ENCODE measurements at regions not wholly inside any gene's neighbourhood (a gene's known extent, or its start where the extent isn't known, plus 50 kb on each side); places are given as distances from the start of the nearest gene placed in this dataset.

DNA sequence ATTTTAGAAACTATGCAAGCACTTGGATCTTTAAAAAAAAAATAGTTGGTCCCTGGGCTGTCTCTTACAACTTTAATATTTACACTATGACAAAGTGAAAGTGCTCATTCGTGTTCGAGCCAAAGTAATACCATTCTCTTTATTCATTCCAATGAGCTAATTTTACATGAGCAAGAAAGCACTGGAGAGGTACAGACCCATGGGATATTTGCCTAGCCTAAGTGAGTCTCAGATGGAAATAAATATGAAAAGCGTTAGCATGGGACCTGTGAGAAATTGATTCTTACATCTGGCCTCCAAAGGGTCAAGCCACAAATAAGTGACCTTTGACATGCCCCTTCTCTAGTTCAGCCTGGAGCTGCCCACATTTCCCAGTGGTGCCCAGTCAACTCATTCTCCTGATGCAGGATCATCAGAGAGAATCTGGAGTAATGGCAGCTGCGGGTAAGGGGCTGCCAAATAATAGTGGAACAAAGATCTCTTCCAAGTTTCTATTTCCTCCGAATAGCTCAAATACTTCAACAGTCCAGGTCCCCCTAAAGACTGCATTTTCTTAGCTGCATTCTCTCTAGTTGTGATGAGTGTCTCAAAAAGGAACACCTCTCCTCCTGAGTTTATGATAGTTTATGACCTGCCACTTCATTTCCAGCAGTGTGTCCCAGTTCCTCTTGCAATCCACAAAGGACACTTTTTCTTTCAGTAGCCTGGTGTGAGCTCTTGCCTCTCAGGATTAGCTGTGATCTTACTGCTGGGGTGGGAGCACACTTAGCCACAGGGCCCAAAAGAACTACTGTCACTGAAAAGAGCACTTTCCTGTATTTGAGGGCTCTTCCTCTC lies 208.2 kb downstream of the DAD1 start:
- H3K27ac ChIP-seq (ENCODE audit: low read depth in 1 of 2, low read length in 2 of 2) = no peak overlapping the region

DNA sequence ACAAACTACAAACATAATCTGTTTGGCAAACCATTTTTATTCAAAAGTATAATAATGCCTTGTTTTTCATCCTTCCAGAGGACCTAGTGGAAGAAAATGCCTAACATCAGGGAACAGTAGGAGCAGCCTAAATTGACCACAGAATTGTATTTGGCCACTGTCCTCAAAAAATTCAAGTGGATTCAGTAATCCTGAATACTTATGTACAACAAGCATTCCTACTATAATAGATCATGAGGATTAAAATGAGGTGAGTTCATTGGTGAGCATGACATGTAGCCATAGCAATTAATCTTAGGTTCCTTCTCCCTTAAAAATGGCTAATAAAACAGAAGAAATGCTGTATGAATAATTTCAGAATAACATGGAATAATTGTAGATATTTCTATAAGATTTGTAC lies 209.3 kb downstream of the DAD1 start:
- DNase-seq (ENCODE audit: low spot score) = no peak
- H3K36me3 ChIP-seq (ENCODE audit: control insufficient read depth in 4 of 4, insufficient read depth in 3 of 4, low read depth in 1 of 4, low read length in 3 of 4) = no peaks in the 10 kb centered on the region
- peaks cover 0 to 3% (median 0%) of the 10 kb centered on the region in 4 donors for H3K4me1 ChIP-seq (ENCODE audit: control insufficient read depth in 4 of 4, insufficient read depth in 4 of 4, low read length in 3 of 4)
- no peaks in the 10 kb centered on the region for H3K9me3 ChIP-seq (ENCODE audit: control insufficient read depth in 4 of 4, low read length in 3 of 4)
- no peak overlapping the region for H3K4me3 ChIP-seq (ENCODE audit: low read depth in 1 of 3, low read length in 3 of 3)
- H3K9ac ChIP-seq (ENCODE audit: low read depth in 1 of 2, low read length in 2 of 2) = no peak overlapping the region
- H3K27me3 ChIP-seq (ENCODE audit: control insufficient read depth in 4 of 4, insufficient read depth in 4 of 4, low read length in 3 of 4) = peaks cover 0 to 4% (median 2%) of the 10 kb centered on the region in 4 donors
- H3K27ac ChIP-seq (ENCODE audit: low read depth in 1 of 2, low read length in 2 of 2) = no peak overlapping the region
- TF ChIP-seq TAF1 (conservative IDR thresholded peaks at IDR 0.05) (no peak), GABPA (IDR thresholded peaks at IDR 0.05 in 1 of 2, conservative IDR thresholded peaks at IDR 0.05 in 1 of 2) (no peak), NR2F2 (IDR thresholded peaks at IDR 0.05) (no peak), HNF4G (IDR thresholded peaks at IDR 0.05) (no peak), FOXA1 (IDR thresholded peaks at IDR 0.05) (no peak), FOXA2 (IDR thresholded peaks at IDR 0.05) (no peak), RAD21 (IDR thresholded peaks at IDR 0.05) (no peak), RXRA (IDR thresholded peaks at IDR 0.05) (no peak), SP1 (IDR thresholded peaks at IDR 0.05) (no peak), EGR1 (IDR thresholded peaks at IDR 0.05; ENCODE audit: low read depth in 2 of 2) (no peak), YY1 (IDR thresholded peaks at IDR 0.05) (no peak), JUND (IDR thresholded peaks at IDR 0.05) (no peak)
- TF ChIP-seq, protein P1, sequence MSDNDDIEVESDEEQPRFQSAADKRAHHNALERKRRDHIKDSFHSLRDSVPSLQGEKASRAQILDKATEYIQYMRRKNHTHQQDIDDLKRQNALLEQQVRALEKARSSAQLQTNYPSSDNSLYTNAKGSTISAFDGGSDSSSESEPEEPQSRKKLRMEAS (IDR thresholded peaks at IDR 0.05) = no peak
- TF ChIP-seq, protein P2, sequence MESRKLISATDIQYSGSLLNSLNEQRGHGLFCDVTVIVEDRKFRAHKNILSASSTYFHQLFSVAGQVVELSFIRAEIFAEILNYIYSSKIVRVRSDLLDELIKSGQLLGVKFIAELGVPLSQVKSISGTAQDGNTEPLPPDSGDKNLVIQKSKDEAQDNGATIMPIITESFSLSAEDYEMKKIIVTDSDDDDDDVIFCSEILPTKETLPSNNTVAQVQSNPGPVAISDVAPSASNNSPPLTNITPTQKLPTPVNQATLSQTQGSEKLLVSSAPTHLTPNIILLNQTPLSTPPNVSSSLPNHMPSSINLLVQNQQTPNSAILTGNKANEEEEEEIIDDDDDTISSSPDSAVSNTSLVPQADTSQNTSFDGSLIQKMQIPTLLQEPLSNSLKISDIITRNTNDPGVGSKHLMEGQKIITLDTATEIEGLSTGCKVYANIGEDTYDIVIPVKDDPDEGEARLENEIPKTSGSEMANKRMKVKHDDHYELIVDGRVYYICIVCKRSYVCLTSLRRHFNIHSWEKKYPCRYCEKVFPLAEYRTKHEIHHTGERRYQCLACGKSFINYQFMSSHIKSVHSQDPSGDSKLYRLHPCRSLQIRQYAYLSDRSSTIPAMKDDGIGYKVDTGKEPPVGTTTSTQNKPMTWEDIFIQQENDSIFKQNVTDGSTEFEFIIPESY (IDR thresholded peaks at IDR 0.05) = no peak

More for the DNA sequence above, 208.2 kb downstream of the DAD1 start:
- Histone ChIP-seq H3K4me3 (ENCODE audit: low read depth in 1 of 3, low read length in 3 of 3) (peak overlapping the region in 1 of 3 donors; percentile 11), H3K4me1 (ENCODE audit: control insufficient read depth in 4 of 4, insufficient read depth in 4 of 4, low read length in 3 of 4) (peaks cover 0 to 3% (median 0%) of the 10 kb centered on the region in 4 donors), H3K9ac (ENCODE audit: low read depth in 1 of 2, low read length in 2 of 2) (no peak overlapping the region), H3K27me3 (ENCODE audit: control insufficient read depth in 4 of 4, insufficient read depth in 4 of 4, low read length in 3 of 4) (peaks cover 0 to 4% (median 2%) of the 10 kb centered on the region in 4 donors), H3K9me3 (ENCODE audit: control insufficient read depth in 4 of 4, low read length in 3 of 4) (no peaks in the 10 kb centered on the region), H3K36me3 (ENCODE audit: control insufficient read depth in 4 of 4, insufficient read depth in 3 of 4, low read depth in 1 of 4, low read length in 3 of 4) (no peaks in the 10 kb centered on the region)
- WGBS = 54% methylated on average over 5 of the region's 5 CpGs
- TF ChIP-seq HNF4G (IDR thresholded peaks at IDR 0.05) = no peak
- TF ChIP-seq, protein P3, sequence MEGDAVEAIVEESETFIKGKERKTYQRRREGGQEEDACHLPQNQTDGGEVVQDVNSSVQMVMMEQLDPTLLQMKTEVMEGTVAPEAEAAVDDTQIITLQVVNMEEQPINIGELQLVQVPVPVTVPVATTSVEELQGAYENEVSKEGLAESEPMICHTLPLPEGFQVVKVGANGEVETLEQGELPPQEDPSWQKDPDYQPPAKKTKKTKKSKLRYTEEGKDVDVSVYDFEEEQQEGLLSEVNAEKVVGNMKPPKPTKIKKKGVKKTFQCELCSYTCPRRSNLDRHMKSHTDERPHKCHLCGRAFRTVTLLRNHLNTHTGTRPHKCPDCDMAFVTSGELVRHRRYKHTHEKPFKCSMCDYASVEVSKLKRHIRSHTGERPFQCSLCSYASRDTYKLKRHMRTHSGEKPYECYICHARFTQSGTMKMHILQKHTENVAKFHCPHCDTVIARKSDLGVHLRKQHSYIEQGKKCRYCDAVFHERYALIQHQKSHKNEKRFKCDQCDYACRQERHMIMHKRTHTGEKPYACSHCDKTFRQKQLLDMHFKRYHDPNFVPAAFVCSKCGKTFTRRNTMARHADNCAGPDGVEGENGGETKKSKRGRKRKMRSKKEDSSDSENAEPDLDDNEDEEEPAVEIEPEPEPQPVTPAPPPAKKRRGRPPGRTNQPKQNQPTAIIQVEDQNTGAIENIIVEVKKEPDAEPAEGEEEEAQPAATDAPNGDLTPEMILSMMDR (IDR thresholded peaks at IDR 0.05; ENCODE audit: low read depth, low read length, missing input control) = no peak
- no peak for TF ChIP-seq RAD21 (IDR thresholded peaks at IDR 0.05)
- no peak for TF ChIP-seq GABPA (IDR thresholded peaks at IDR 0.05 in 1 of 2, conservative IDR thresholded peaks at IDR 0.05 in 1 of 2)
- TF ChIP-seq, protein P4, sequence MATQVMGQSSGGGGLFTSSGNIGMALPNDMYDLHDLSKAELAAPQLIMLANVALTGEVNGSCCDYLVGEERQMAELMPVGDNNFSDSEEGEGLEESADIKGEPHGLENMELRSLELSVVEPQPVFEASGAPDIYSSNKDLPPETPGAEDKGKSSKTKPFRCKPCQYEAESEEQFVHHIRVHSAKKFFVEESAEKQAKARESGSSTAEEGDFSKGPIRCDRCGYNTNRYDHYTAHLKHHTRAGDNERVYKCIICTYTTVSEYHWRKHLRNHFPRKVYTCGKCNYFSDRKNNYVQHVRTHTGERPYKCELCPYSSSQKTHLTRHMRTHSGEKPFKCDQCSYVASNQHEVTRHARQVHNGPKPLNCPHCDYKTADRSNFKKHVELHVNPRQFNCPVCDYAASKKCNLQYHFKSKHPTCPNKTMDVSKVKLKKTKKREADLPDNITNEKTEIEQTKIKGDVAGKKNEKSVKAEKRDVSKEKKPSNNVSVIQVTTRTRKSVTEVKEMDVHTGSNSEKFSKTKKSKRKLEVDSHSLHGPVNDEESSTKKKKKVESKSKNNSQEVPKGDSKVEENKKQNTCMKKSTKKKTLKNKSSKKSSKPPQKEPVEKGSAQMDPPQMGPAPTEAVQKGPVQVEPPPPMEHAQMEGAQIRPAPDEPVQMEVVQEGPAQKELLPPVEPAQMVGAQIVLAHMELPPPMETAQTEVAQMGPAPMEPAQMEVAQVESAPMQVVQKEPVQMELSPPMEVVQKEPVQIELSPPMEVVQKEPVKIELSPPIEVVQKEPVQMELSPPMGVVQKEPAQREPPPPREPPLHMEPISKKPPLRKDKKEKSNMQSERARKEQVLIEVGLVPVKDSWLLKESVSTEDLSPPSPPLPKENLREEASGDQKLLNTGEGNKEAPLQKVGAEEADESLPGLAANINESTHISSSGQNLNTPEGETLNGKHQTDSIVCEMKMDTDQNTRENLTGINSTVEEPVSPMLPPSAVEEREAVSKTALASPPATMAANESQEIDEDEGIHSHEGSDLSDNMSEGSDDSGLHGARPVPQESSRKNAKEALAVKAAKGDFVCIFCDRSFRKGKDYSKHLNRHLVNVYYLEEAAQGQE (IDR thresholded peaks at IDR 0.05) = no peak
- TF ChIP-seq, protein P1 (IDR thresholded peaks at IDR 0.05) = no peak
- no peak for TF ChIP-seq EGR1 (IDR thresholded peaks at IDR 0.05; ENCODE audit: low read depth in 2 of 2)
- no peak for TF ChIP-seq NR2F2 (IDR thresholded peaks at IDR 0.05)
- no peak for TF ChIP-seq RXRA (IDR thresholded peaks at IDR 0.05)
- DNase-seq (ENCODE audit: low spot score) = no peak

All from liver (tissue), 8 donors.